Activated T-cell treated with anti-CD3 and anti-CD28 coated beads for 48 hours (primary cell): ENCODE measurements at regions not wholly inside any gene's neighbourhood (a gene's known extent, or its start where the extent isn't known, plus 50 kb on each side); places are given as distances from the start of the nearest gene placed in this dataset.
"Not testable (repeated sequence)": the region's sequence is repeated elsewhere in the genome, so short reads cannot be mapped to it uniquely, and the experiment has no call there.

Experiments used
- DNase-seq: peaks from one replicate; pipeline ENCODE4 v3.0.0-alpha.2; 2020; ENCODE audit warnings: low read depth

DNA sequence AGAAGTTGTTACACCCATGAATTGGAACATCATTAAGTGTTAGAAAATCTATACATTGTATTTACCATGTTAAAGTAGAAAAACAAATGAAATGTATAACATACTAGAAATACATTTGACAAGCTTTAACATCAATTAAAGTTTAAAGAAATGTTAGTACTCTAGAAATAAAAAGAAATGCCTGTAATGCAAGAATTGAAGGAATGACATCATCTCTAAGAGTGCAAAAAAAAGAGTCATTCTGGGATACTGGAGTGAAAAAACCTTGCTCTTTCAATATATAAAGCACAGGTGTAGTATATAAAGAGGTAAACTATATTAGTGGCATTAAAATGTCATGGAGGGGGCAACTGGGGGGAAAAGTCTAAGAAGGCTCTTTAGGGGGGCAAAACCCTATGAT is 210.8 kb upstream of the PLD5 start:
- no peak for DNase-seq

DNA sequence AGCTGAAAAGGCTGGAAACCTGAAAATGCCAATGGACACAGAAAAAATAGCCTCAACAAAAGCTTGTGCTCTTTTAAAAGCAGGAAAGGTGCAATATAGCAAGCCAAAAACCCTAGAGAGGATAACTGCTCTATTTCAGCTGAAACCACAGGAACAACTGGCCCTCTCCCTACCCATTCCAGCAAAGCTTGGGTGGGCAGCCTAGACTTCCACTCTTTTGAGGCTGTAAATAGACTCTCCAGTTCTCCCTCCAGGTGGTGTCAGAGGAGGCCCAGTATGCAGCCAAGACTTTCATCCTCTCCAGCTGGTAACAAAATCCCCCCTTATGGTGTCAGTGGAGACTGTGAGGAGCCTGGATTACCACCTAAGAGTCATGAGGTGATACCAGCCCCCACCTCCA is 206.9 kb upstream of the PLD5 start:
- DNase-seq = no peak

DNA sequence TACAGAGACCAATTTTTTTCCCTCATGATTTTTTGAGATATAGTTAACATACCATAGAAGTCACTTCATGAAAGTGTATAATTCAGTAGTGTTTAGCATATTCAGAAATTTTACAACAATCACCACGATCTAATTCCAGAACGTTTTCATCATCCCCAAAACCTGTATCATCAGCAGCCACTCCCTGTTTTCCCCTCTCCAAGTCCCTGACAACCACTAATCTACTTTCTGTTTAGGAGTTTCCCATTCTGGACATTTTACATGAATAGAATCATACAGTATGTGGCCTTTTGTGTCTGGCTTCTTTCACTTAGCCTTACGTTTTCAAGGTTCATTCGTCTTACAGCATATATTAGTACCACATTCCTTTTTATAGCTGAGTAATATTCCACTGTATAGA is 204.2 kb upstream of the PLD5 start:
- DNase-seq = no peak

DNA sequence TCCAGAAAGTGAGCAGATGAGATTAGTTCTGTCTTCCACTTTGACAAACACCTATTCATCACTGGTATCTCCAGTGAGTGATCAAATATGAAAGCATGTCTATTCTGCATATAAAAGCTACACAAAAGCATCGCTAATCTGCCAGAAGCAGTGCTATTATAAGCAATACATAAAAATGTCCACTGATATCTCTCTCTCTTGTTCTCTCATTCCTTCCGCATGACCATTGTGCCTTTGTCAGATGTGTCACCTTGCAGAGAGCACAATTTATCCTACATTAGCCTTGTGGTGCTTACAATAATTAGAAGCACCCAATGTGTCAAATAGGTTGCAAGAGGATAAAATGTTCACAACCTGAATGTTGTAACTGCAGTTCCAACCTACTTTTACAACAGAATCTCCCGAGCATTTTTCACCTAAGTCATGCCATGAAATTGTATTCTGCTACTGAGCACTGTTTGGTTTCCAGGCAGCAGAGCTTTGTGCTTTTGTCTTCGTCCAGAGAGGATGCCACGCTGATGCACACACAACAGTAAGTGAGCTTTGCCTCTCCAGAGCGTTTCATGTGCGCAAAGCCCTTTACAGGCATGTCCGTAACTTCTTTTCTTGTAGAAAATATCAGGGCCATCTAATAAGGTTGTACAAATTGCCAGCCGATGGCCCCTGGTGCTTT is 198.7 kb upstream of the PLD5 start:
- no peak for DNase-seq

GRCh38 chr1:242718967-242719366 is 194.5 kb upstream of the PLD5 start:
- DNase-seq = no peak

DNA sequence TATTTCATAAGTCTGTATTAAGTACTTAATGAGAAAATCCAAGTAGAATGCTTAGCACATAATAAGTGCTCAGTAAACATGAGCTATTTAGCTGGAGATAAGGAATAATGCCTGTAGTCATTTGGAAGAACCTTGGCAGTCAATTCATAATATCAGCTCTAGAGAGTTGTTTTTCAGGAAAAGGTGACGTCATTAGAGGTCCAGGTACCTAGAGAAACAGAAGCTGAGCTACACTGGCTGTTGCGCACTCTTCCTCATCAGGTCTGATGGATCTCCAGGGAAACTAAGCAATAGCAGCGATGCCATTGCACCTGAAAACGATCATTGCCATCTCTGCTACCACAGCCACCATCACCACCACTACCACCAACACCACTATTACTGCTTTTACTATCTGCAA is 187.8 kb upstream of the PLD5 start:
- no peak for DNase-seq

DNA sequence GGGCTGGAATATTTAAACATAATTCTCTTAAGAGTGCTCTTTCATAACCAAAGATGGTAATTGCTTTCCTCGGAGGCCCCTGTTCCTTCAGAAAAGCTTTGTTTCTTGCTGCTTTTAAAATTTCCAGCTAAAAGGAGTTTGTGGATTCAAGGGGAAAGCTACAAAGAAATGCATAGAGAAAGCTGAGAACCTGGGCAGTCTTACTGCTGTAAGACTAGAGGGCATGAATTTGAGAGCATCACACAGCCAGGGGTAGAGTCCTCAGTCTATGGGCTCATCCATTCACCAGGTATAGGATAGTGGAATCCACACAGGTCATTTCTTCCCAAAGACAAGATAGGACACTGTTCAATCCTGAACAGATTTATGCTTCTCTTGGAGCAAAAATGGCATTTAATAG is 186.3 kb upstream of the PLD5 start:
- DNase-seq = no peak

DNA sequence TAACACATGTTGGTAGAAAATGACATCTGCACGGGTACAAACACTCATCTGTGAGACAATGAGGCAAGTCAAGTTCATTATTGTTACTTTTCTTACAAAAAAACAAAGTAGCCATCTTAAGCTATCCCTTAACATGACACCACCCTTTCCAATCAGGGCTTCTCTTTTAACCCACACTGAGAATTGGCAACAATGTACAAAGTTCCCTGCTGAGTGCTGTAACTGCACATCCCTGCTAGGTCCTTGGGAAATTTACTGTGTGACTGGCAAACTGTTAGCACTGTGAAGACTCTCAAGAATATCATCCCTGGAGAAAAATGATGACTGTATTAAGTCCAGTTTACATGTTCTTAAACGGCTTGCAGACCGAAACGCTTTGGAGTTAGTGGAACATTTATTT is 185.8 kb upstream of the PLD5 start:
- no peak for DNase-seq

GRCh38 chr1:242703467-242703866 is 179.0 kb upstream of the PLD5 start:
- no peak for DNase-seq

GRCh38 chr1:242692988-242693387 is 168.5 kb upstream of the PLD5 start:
- DNase-seq = no peak

GRCh38 chr1:242691610-242691945 is 167.1 kb upstream of the PLD5 start:
- no peak for DNase-seq

- no peak for DNase-seq
Observed at GRCh38 chr1:242690849-242691609, 166.5 kb upstream of the PLD5 start.

GRCh38 chr1:242689378-242689777 is 164.9 kb upstream of the PLD5 start:
- no peak for DNase-seq

DNA sequence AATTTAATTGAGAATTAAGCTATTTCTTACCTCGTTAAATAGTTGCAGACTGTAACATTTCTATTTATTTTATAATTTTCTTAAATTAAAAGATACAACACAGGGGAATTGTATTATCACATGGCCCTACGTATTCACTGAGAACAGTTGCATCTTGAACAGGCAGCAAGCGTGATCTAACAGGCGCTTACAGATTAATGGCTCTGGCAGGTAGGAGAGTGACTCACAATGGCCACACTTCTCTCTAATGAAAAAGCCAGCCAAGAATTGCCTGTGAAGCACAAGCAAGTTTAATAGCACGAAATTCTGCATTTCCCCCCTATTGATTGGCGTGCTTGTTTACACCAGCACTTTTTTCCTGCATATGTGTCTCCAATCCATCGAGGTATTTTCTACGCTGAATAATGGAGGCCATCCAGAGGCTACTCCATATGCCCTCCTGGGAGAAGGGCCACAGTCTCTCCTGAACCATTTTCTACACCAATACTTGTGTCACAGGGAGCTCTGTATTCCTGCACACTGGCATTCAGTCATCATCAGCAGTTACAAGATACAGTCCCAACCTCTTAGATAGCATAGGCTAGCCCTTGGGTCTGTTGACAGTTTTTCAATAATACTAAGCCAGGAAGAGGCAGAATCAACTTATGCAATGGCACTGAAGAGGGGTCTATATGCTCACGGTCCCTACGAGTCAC is 150.6 kb upstream of the PLD5 start:
- no peak for DNase-seq

GRCh38 chr1:242673652-242674051 is 149.2 kb upstream of the PLD5 start:
- DNase-seq = no peak

DNA sequence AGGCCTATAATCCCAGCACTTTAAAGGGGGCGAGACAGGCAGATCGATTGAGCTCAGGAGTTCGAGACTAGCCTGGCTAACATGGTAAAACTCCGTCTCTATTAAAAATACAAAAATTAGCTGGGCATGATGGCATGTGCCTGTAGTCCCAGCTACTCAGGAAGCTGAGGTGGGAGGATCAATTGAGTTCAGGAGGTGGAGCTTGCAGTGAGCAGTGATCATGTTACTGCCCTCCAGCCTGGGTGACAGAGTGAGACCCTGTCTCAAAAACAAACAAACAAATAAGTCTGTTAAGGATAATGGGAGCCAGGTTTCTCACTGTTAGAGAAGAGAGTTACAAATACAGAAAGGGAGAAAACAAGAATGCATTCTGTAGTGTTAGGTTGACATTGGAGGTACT is 148.7 kb upstream of the PLD5 start:
- DNase-seq = not testable (repeated sequence)

DNA sequence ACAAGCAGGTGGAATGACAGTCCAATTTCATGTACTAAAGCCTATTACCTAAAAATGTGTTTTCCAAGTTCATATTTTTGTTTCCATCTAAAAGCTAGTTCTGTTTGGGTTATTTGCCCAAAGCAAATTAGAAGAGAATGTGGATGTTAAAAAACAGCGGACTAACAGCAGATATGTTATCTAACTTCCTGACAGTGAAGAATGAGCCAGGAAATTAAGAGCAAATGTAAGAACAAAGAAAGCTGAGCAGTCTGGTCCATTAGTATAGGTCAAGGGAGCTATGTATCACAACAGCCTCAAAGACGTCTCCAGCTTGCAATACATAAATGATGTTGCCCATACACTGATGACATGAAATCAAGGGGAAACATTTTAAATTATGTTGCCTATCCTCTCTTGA is 145.5 kb upstream of the PLD5 start:
- DNase-seq = no peak

DNA sequence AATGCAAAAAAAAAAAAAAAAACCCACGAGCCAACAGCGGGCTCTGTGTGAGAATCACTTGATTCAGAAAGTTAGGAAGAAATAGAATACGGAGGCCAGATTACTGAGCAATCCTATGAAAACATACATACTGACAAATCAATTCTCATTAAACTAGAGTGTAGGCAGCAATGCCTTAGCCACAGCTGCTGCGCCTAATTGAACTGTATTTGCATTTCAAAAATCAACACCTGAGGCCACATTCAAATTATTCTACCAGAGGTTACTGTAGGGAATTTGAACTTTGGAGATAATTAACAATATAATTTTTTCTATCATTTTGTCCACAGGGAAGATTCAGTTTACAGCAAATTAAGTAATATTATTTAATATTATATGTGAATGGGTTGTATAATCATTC is 138.4 kb upstream of the PLD5 start:
- DNase-seq = no peak

DNA sequence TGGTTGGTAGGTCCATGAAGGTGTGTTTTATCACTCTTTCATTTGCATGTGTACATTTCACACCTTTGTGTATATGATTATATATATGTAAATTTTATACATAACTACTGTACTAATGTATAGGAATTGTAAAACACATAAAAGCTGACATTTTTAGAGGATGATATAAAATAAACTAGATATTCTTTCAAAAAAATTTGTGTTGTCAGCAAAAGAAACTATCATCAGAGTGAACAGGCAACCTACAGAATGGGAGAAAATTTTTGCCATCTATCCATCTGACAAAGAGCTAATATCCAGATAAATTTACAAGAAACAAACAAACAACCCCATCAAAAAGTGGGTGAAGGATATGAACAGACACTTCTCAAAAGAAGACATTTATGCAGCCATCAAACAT is 129.3 kb upstream of the PLD5 start:
- not testable (repeated sequence) for DNase-seq

DNA sequence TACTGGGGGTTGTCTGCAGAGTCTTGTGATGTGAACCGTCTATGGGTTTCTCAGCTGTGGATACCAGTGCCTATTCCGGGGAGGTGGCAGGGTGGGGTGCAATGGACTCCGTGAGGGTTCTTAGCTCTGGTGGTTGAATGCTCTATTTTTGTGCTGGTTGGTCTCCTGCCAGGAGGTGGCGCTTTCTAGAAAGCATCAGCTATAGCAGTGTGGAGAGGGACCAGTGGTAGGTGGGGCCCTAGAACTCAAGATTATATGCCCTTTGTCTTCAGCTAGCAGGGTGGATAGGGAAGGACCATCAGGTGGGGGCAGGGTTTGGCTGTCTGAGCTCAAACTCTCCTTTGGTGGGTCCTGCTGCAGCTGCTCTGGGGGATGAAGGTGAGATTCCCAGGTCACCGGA is 127.3 kb upstream of the PLD5 start:
- DNase-seq = no peak

- no peak for DNase-seq
Observed at GRCh38 chr1:242641461-242641860, 117.0 kb upstream of the PLD5 start.

DNA sequence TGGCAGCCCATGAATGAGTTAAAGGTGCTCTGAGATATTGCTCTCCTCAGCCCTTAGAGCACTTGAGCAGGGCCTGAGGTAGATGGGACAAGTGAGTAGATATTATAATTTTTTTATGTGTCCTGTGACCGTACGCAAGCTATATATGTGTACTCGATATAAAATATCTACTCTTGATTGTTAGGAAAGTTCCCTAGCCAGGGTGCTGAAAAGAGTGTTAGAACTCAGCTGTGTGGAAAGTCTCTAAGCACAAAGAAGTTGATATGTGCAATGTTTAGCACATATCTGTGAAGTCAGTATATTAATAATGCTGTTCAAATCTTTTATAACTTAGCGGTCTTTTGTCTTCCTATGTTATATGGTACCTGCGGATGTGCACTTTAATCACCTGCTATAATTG is 114.6 kb upstream of the PLD5 start:
- DNase-seq = no peak

DNA sequence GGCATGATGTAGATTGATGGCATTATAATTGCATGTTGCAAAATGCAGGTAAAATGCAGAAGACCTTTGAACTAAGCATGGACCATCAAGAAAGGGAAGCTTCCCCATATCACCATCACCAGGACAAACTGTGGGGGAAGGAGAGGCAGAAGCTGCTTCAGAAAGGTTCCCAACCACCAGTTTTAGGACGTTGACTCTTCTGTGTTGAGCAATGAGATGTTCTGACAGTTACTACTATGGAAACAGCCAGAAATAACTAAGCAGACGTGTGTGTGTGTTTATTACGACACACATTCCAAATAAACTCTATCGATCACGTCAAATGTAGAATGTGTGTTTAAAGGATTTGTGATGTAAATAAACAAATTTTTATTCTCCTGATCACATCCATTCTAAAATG is 110.2 kb upstream of the PLD5 start:
- DNase-seq = no peak

GRCh38 chr1:242629396-242629795 is 104.9 kb upstream of the PLD5 start:
- DNase-seq = no peak
